ENCODE measurements at regions not wholly inside any gene's neighbourhood (a gene's known extent, or its start where the extent isn't known, plus 50 kb on each side); places are given as distances from the start of the nearest gene placed in this dataset.

- no peak for FAIRE-seq
These were observed 50.8 kb upstream of the KCNJ6 start for GRCh38 chr21:37967036-37967435.

DNA sequence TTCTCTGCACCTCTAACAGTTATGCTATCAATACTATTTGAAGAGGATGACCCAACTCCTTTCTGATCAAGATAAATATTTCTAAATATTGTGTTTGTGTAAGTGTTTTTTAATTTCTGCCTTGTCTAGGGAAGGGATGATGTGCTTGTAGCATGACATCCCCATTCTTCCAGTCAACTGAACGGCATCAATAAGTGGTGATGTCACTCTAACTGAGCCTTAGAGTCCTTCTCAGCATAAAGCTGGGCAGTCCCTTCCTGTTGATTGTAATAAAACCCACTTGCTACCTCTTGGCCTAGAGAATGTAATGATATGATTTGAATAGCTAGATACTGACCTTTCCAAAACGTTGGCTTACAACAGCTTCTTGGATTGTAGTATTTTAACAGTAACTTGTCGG is 52.5 kb upstream of the KCNJ6 start:
- no peak for FAIRE-seq

- no peak for FAIRE-seq
These were observed 54.3 kb upstream of the KCNJ6 start for GRCh38 chr21:37970548-37970947.

DNA sequence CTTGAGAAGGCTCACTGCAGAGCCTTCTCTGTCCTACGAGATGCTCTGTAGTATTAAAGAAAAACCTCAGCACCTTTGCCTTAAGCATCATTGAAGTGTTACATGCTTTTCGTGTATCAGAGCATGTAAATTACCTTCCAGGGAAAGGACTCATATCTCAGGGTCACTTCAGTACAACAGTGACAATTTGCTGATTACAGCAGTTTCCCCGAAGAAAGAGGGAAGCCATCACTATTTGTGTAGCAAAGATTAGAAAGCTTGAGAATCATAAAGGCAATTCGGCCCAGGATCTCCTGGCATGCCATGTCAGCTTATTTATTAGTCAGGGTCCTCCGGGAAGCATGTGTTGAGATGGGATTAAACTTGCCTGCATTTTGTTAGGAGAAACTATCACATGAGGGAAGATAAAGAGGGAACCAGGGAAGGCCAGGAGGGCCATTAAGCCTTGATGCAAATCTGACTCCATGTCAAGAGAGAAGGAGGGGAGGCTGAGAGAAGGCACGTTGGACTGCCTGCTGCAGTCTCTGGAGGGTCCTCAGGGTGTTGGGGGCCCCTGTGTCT is 55.2 kb upstream of the KCNJ6 start:
- FAIRE-seq: no peak

- FAIRE-seq: no peak
These were observed 57.8 kb upstream of the KCNJ6 start for GRCh38 chr21:37974081-37974480.

- no peak for FAIRE-seq
These were observed 66.5 kb upstream of the KCNJ6 start for GRCh38 chr21:37982496-37983318.

DNA sequence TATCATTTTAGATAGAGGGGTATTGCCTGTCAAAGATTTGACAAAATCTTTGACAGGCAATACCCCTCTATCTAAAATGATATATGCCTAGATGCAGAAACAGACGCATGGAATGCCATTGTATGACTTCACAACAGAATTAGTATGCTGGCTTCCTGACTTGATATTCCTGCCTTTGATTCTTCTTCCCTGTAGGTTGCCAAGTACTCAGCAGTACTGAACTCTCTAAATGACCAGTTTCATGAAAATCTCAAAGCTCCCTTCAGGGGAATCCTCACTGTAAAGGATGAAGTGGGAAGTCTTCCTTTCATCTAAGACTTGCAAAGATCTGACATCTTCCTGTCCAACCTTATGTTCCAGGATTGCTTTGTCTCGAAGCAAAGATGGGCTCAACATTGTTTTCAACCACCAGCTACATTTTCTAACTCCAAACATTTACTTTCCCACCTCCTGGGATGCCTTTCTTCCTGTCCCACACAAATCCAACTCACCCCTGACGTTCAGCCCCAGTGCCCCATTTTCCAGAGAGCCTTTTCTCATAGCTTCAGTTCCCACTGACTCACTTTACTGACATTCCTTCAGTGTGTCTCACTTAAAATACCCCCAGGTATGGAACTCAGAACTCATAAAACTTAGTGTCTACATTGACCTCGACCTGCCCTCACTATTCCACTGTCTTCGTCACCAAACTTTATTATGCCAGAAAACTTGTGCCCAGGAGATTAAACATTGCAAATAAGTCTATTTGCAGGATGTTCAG is 67.3 kb upstream of the KCNJ6 start:
- FAIRE-seq: no peak

DNA sequence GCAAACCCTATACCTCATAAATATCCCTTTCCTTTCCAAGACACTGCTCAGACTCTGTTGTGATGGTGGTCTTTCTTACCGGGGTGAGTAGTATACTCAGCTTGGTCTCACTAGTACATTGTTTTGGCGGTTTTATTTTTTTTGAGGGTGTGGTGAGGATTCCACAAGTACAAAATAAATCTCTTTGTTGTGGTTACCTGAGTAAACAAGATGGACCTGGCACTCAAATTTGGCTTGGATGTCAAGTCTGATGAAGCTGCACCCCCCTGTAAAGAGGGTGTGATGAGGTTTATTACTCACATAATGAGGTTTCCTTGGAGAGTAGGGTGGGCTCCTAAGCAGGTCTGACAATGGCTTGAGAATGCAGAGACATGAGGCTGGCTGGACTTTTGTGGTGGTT is 68.2 kb upstream of the KCNJ6 start:
- FAIRE-seq: no peak

- no peak for FAIRE-seq
These were observed 69.7 kb upstream of the KCNJ6 start for GRCh38 chr21:37986000-37986399.

GRCh38 chr21:37986751-37987399 is 70.6 kb upstream of the KCNJ6 start:
- FAIRE-seq: no peak

- FAIRE-seq: no peak
These were observed 71.4 kb upstream of the KCNJ6 start for GRCh38 chr21:37987668-37988067.

GRCh38 chr21:37993071-37993470 is 76.8 kb upstream of the KCNJ6 start:
- no peak for FAIRE-seq

GRCh38 chr21:37994211-37994610 is 78.0 kb upstream of the KCNJ6 start:
- no peak for FAIRE-seq

DNA sequence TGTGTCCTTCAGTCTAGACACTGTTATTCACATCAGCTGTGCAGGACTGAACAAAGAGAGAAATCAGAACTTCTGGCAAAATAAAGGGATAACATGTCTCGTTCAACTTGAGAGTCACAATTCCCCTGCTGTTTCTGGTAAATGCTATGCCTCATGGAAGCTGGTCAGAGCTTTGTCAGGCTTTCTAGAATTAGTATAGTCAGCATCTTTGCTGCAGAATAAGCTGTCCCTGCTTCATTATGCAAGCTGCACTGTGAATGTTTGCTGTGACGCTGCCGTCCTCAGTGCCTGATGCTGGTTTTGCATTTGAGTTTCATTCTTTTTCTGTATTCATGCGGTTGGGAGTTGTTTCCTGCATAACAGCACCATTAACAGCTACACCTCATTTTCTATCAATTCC is 96.4 kb upstream of the KCNJ6 start:
- FAIRE-seq: peak; percentile 17

GRCh38 chr21:38013741-38014140 is 97.5 kb upstream of the KCNJ6 start:
- no peak for FAIRE-seq

DNA sequence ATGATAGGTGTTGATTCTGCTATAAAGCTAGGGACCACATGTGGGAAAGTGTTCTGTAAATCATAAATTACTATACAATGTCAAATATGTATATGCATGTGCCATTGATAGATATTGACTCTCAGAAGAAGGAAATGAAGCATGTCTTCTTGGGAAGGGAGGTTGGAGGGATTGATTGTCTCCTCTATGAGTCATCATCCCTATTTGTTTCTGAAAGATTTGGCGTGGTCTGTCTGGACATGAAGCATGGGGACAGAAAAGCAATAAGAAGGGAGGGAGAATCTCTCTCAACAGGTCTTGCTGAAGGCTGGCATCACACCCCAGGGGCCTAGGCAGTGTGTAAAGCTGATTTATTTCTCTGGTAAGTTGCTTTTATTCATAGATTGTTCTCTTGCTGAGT is 98.0 kb upstream of the KCNJ6 start:
- FAIRE-seq: no peak

DNA sequence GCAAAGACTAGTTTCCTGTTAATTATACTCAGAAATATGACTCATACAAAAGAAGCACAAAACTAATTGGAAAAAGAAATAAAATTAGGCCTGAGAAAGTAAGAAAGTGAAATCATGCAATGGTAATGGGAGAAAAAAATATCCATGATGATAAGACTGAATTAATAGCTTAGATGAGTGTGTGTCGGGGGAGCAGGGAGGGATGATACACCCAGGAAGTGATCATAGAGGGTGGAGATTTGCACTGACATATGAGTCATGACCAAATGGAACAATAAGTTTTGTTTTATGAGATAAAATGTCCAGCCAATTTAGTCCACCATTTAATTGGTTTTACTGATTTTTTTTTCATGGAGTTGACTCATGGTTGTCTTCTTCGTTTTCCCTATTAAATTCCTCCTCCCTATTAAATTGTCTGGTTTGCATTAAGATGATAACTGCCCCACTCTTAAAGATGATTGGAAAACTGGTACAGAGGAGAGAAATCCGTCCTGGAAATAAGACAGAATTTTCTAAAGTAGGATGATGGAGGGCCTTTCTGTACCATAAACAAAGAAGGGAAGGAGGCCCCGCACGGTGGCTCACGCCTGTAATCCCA is 111.7 kb upstream of the KCNJ6 start:
- no peak for FAIRE-seq

DNA sequence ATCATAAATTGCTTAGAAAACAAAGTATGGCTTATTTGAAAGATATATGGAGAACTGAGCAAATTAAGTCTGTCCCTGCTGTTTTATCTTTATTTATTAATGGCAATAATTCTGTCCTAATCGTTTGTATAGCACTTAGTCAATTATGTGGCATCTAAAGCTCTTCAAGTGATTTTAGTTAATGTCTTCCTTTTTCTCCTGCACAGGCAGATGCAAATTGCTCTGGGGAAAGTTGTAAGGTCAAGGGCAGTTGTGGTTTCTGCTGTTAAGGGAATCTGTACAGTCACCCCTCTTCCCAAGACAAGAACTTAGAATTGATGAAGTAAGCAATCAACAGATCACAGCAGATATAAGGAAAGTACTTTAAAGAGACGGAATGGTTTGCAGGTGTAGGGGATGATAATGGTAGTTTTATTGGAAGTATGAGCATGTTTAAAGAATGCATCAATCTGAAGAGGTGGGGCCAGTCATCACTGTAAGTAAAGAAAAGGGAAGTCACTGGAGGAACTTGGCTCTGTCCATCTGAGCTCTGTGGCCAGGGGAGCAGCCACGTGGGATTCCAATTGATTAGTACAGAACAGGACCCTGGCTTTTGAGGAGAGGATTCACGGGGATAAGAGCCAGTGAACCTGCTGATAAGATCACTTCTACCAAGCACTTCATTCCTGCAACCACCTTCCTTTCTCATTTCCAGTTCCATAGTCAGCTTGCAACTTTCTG is 116.0 kb upstream of the KCNJ6 start:
- FAIRE-seq: no peak

- no peak for FAIRE-seq
These were observed 119.8 kb upstream of the KCNJ6 start for GRCh38 chr21:38036016-38036415.

DNA sequence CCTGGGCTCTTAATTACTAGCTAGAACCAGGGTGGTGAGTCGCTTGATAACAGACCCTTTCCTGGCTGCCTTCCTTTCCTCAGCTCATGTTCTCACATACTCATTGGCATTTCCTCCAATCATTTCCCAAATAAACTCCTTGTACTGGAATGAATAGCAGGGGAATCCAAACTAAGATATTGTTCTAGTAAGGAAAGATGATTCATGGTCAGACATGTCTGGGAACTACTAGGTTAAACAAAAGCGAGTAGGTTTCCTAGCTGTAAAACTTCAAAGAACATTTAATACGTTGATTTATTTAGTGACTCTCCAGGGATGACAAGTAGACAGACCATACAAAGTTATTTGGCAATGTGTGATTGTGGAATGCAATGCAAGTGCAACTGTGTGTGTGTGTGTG is 121.2 kb upstream of the KCNJ6 start:
- FAIRE-seq: no peak

DNA sequence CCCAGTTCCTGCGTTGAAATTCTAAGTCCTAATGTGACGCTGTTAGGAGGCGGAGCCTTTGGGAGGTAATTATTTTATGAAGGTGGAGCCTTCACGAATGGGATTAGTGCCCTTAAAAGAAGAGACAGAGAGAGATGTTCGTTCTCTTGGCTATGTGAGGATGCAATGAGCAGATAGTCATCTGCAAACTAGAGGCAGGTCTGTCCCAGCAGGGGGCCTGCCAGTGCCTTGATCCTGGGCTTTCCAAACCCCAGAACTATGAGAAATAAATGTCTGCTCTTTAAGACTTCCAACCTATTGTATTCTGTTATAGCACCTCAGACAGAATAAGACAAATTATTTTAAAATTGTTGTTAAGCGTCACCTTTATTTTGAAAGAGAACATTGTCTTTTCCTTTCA is 123.1 kb upstream of the KCNJ6 start:
- no peak for FAIRE-seq

DNA sequence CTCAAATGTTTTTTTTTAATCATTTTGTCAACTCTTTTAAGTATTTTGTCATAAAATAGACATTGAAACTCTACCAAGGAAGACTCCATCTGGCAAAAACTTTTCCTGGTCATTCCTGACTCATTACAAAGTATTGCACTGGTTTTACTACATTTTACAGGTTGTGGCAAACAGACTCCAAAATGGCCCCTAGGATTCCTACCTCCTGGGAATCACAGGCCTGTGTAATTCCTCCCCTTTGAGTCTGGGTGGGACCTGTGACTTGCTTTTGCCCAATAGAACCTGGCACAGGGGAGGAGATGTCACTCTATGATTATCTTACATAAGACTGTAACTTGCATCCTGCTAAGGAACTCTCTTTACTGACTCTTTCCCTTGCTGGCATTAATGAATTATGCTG is 123.6 kb upstream of the KCNJ6 start:
- no peak for FAIRE-seq

DNA sequence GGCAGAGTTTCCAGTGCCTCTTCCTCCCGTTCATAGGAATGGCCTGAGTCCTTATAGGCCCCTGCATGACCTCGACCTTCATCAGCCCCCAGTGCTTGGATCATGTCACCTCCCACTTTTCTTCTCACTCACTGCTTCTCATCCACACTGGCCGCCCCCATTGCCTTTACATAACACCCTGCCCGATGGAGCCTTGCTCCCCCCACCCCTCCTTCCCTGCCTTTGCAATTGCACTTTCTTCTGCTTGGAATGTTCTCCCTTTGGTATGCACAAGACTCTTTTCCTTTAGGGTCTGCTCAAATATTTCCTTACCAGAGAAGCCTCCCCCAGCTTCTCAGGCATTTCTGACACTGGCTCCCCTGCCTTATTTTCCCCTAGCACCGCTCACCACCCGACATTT is 125.2 kb upstream of the KCNJ6 start:
- FAIRE-seq: no peak
